Panc1 (cell line): ENCODE measurements at regions not wholly inside any gene's neighbourhood (a gene's known extent, or its start where the extent isn't known, plus 50 kb on each side); places are given as distances from the start of the nearest gene placed in this dataset.

ENCODE experiments used
- SIN3A ChIP-seq: IDR thresholded peaks from 2 replicates; pipeline ENCODE4 v1.6.1; 2012; ENCODE audit warnings: low read depth, mild to moderate bottlenecking, low read length, moderate library complexity, borderline replicate concordance; ENCODE audit not compliant: insufficient read depth
- TF ChIP-seq, protein P1 (sequence below): fragments of 450-650 bp; IDR thresholded peaks from 2 replicates; pipeline ENCODE4 v1.5.1; 2017; ENCODE audit warnings: mild to moderate bottlenecking

DNA sequence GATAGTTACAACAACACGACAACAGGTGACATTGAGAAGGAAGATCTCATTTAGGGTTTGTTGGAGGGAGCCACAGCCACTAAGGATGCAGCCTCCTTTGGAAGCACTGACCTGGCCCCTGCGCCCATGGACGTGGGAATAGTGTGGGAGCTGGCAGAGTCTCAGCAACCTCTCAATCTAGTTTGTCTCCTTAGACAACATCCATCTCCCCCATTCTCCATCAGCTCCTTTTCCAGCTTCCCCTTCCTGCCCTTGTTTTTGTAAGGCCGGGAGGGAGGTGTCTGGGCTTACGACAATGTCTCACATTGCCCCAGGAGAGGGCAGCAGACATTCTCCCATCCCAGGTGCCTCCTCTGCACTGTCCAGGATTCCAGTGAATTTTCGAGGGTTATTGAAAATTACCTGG is 170.2 kb upstream of the PZP start:
- TF ChIP-seq, protein P1, sequence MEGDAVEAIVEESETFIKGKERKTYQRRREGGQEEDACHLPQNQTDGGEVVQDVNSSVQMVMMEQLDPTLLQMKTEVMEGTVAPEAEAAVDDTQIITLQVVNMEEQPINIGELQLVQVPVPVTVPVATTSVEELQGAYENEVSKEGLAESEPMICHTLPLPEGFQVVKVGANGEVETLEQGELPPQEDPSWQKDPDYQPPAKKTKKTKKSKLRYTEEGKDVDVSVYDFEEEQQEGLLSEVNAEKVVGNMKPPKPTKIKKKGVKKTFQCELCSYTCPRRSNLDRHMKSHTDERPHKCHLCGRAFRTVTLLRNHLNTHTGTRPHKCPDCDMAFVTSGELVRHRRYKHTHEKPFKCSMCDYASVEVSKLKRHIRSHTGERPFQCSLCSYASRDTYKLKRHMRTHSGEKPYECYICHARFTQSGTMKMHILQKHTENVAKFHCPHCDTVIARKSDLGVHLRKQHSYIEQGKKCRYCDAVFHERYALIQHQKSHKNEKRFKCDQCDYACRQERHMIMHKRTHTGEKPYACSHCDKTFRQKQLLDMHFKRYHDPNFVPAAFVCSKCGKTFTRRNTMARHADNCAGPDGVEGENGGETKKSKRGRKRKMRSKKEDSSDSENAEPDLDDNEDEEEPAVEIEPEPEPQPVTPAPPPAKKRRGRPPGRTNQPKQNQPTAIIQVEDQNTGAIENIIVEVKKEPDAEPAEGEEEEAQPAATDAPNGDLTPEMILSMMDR = peak; percentile 53
- TF ChIP-seq SIN3A = no peak
